ENCODE measurements at regions not wholly inside any gene's neighbourhood (a gene's known extent, or its start where the extent isn't known, plus 50 kb on each side); places are given as distances from the start of the nearest gene placed in this dataset.

DNA sequence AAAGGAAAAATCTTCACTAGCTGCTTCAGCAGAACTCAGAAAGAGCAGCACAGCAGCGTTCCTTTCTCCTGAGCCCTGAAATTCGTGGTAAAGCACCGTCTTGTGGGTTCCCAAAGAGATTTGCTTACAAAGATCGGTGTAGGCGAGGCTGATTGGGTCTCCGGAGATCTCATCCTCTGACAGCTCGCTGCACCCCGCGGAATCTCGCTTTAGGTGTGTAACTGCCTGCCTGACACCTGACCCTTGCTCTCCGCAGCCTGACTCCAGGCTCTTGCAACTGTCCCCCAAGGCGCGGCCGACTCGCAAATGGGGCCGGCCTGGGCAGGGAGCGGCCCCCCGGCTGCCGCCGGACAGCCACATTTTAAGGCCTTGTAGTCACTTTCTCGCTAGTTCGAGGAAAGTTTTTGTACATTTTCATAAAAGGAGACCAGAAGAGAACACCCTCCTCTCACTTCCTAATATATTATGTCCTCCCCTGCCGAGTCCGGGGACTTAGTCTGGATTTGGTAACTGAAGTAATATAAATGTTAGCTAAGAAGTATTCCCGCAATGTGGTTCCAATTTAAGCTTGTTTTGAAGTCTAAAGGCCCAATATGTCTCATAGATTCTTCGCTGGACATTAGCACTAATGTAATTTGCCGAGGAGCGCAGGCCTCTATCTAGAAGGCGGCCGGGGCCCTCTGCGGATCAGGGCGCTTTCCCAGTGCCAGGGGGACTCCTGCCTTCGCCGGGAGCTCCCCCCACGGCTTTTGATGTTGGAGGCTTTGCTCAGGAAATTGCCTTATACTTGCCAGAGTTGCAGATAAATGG lies 177.3 kb upstream of the CDKN3 start (continued):
- TF ChIP-seq CHD1 (IDR thresholded peaks at IDR 0.05; ENCODE audit: low read depth, low read length) = no peak

DNA sequence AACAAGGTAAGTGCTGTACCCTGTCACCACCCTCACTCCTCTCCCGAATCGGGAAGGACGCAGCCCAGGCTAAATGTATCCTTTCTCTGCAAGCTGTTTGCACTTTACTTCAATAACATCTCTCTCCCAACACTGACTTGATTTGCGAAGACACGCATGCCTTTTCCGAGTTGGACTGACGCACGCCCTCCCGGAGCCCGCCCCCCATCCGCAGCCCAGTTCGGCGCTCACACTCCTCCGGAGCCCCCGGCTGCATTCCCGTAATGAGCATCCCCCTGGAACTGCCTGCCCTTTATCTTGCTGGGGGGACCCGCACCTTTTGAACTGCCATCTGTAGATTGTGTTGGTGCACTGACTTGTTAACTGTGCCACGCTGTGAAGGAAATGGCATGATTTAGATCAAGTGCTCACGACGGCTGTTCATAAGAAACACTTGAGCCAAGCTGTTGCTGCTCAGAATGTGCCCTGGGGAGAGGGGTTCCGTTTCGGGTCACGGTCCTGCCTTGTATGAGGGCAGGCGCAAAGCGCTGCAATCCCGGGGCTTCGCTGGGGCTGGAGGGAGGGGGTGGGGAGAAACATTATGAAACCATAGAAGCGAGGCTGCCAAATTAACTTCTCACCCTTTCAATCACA lies 176.6 kb upstream of the CDKN3 start:
- dilution Hi-C loops (cut with HindIII; ENCODE audit: low sequenced_read_pairs, unreplicated experiment) = no loop called here
- intact Hi-C loops (cut with micrococcal nuclease) = no loop called here
- Histone ChIP-seq H2AK9ac (replicated peaks; ENCODE audit: low read depth, low read length, poor library complexity) (no peak overlapping the region), H3K36me3 (ENCODE audit: control insufficient read depth, insufficient read depth, low read length) (no peaks in the 10 kb centered on the region), H3K23ac (ENCODE audit: low read depth, low read length) (peak overlapping the region; percentile 70), H4K5ac (ENCODE audit: low read depth, low read length) (no peak overlapping the region), H3K4me2 (ENCODE audit: low read depth, low read length) (peak overlapping the region; percentile 14; the same call in 1 of the 2 replicates), H2BK120ac (ENCODE audit: low read depth, low read length) (no peak overlapping the region), H2BK5ac (ENCODE audit: low read depth, low read length, poor library complexity, severe bottlenecking) (no peak overlapping the region), H3K4ac (ENCODE audit: low read depth, low read length) (no peak overlapping the region), H3K9me3 (ENCODE audit: control insufficient read depth, insufficient read depth, low read length) (no peaks in the 10 kb centered on the region), H3K4me1 (ENCODE audit: control insufficient read depth, insufficient read depth, low read length) (peaks cover 3% of the 10 kb centered on the region; the same call in 1 of the 2 replicates), H3K9me1 (ENCODE audit: insufficient read depth, low read length) (no peaks in the 10 kb centered on the region; the same call in 1 of the 2 replicates), H4K8ac (ENCODE audit: low read depth in 2 of 2, low read length in 2 of 2) (no peak overlapping the region), H3K27ac (ENCODE audit: insufficient read depth, low read length) (no peak overlapping the region), H2BK20ac (ENCODE audit: low read depth, low read length) (no peak overlapping the region), H4K20me1 (ENCODE audit: insufficient read depth, low read length) (no peaks in the 10 kb centered on the region), H2AFZ (replicated peaks; ENCODE audit: low read length, poor library complexity) (peak overlapping the region; percentile 83), H2BK15ac (ENCODE audit: low read depth, low read length) (no peak overlapping the region), H3K18ac (ENCODE audit: low read depth, low read length) (no peak overlapping the region), H3K27me3 (ENCODE audit: control insufficient read depth, insufficient read depth, low read length) (peaks cover 36% of the 10 kb centered on the region), H3K79me1 (ENCODE audit: low read depth in 1 of 2, low read length in 2 of 2) (no peaks in the 10 kb centered on the region), H4K91ac (ENCODE audit: insufficient read depth, low read depth, low read length) (no peak overlapping the region), H2AK5ac (ENCODE audit: low read depth, low read length) (no peak overlapping the region), H3K9ac (ENCODE audit: low read depth, low read length) (no peak overlapping the region), H3K56ac (ENCODE audit: extremely low read depth, insufficient read depth, low read length) (no peak overlapping the region), H3K4me3 (ENCODE audit: insufficient read depth, low read depth, low read length) (peak overlapping the region; percentile 5; the same call in 1 of the 2 replicates), H3K14ac (replicated peaks; ENCODE audit: low read depth, low read length) (no peak overlapping the region)
- CTCF ChIA-PET = no interaction called here
- in situ Hi-C loops (cut with MboI; ENCODE audit: low sequenced_read_pairs) = no loop called here
- POLR2A ChIA-PET (ENCODE audit: unreplicated experiment) = no interaction called here
- ATAC-seq (ENCODE audit: low read depth) = peak; percentile 56
- WGBS, 2 experiments (ENCODE audit: extremely low coverage in 2 of 2, insufficient read length in 1 of 2) = 18% methylated on average over 4 of the region's 28 CpGs; no CpG with 5 or more reads in 1 of the 2 experiments
- no peak for DNase-seq
- no TSS peak for BruUV-seq (replicated peaks)
- TF ChIP-seq MXI1 (IDR thresholded peaks at IDR 0.05; ENCODE audit: borderline replicate concordance, low read depth, low read length) (no peak), MAZ (IDR thresholded peaks at IDR 0.05; ENCODE audit: borderline replicate concordance, low read depth, low read length) (no peak), MAFK (IDR thresholded peaks at IDR 0.05; ENCODE audit: low read depth, low read length) (no peak)
- TF ChIP-seq, protein P1, sequence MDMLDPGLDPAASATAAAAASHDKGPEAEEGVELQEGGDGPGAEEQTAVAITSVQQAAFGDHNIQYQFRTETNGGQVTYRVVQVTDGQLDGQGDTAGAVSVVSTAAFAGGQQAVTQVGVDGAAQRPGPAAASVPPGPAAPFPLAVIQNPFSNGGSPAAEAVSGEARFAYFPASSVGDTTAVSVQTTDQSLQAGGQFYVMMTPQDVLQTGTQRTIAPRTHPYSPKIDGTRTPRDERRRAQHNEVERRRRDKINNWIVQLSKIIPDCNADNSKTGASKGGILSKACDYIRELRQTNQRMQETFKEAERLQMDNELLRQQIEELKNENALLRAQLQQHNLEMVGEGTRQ (IDR thresholded peaks at IDR 0.05; ENCODE audit: low read depth, low read length) = no peak
